HL-60 (cell line): ENCODE measurements at regions not wholly inside any gene's neighbourhood (a gene's known extent, or its start where the extent isn't known, plus 50 kb on each side); places are given as distances from the start of the nearest gene placed in this dataset.
"Not testable (repeated sequence)": the region's sequence is repeated elsewhere in the genome, so short reads cannot be mapped to it uniquely, and the experiment has no call there.

Experiments
- DNase-seq, 2 experiments: peaks; one replicate each; pipeline ENCODE4 v3.0.0-alpha.2; 2010 to 2020; ENCODE audit warnings: low read depth in 1 of 2, low spot score in 1 of 2
- H3K27ac ChIP-seq: fragments of 250-450 bp; sonication (Bioruptor Pico); replicated peaks from 2 replicates; pipeline ENCODE4 v1.5.1; 2020; ENCODE audit warnings: mild to moderate bottlenecking, moderate library complexity
- H3K27me3 ChIP-seq: fragments of 250-450 bp; sonication (Bioruptor Pico); 2 replicates; pipeline ENCODE4 v1.5.1; 2021; ENCODE audit warnings: mild to moderate bottlenecking, moderate library complexity; ENCODE audit not compliant: insufficient read depth, poor library complexity, severe bottlenecking
- H3K4me3 ChIP-seq: replicated peaks from 2 replicates; pipeline ENCODE4 v1.5.1; 2011; ENCODE audit warnings: mild to moderate bottlenecking, control low read depth, low read length; ENCODE audit not compliant: insufficient read depth
- GABPA ChIP-seq: IDR thresholded peaks from 2 replicates; pipeline ENCODE4 v1.6.1; 2012; ENCODE audit warnings: low read depth
- POLR2AphosphoS5 ChIP-seq: IDR thresholded peaks from 2 replicates; pipeline ENCODE4 v1.6.1; 2012; ENCODE audit warnings: low read depth
- SPI1 ChIP-seq: IDR thresholded peaks from 2 replicates; pipeline ENCODE4 v1.6.1; 2012; ENCODE audit warnings: low read depth, mild to moderate bottlenecking, borderline replicate concordance
- TF ChIP-seq, protein P1 (sequence below): IDR thresholded peaks from 2 replicates; pipeline ENCODE4 v1.6.1; 2012; ENCODE audit warnings: low read depth; ENCODE audit not compliant: insufficient replicate concordance
- TF ChIP-seq, protein P2 (sequence below): IDR thresholded peaks from one replicate; pipeline ENCODE4 v1.5.1; 2011; ENCODE audit warnings: low read length, control low read depth, inconsistent platforms; ENCODE audit not compliant: insufficient read depth

DNA sequence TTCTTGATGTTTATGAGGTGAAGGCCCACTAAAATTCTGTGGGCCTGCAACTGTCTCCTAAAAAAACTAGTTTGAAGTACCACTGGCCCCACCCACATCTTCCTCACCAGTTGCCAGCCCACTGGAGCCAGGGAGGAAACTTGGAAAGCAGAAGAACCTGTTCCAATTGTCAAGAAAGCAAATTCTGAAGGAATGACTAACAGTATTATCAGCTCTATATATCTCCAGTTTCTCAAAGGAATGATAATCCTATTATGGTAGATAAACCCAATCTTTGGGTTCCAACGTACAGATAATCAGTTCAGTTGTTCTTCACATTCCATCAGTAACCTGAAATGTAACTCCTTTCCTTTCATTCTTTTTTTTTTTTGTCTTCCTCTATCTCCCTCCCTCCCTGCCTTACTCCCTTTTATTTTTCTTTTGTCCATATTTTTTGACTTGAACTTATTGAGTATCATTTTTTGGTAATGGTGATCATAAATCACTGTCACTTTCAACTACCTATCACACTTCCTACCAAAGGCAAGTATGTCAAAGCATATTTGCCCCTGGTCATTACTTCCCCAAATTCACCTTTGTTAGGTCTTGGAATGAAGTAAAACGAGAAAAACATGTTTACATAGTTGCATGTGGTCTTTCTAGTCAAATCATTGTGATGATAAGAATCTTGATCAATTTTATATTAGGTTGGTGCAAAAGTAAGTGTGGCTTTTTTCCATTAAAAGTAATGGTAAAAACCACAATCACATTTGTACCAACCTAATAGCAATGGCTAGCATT is 943.4 kb downstream of the TTLL7 start:
- no peaks in the 10 kb centered on the region for H3K27me3 ChIP-seq
- TF ChIP-seq GABPA, result no peak
- TF ChIP-seq, protein P1, sequence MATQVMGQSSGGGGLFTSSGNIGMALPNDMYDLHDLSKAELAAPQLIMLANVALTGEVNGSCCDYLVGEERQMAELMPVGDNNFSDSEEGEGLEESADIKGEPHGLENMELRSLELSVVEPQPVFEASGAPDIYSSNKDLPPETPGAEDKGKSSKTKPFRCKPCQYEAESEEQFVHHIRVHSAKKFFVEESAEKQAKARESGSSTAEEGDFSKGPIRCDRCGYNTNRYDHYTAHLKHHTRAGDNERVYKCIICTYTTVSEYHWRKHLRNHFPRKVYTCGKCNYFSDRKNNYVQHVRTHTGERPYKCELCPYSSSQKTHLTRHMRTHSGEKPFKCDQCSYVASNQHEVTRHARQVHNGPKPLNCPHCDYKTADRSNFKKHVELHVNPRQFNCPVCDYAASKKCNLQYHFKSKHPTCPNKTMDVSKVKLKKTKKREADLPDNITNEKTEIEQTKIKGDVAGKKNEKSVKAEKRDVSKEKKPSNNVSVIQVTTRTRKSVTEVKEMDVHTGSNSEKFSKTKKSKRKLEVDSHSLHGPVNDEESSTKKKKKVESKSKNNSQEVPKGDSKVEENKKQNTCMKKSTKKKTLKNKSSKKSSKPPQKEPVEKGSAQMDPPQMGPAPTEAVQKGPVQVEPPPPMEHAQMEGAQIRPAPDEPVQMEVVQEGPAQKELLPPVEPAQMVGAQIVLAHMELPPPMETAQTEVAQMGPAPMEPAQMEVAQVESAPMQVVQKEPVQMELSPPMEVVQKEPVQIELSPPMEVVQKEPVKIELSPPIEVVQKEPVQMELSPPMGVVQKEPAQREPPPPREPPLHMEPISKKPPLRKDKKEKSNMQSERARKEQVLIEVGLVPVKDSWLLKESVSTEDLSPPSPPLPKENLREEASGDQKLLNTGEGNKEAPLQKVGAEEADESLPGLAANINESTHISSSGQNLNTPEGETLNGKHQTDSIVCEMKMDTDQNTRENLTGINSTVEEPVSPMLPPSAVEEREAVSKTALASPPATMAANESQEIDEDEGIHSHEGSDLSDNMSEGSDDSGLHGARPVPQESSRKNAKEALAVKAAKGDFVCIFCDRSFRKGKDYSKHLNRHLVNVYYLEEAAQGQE, result no peak
- TF ChIP-seq, protein P2, sequence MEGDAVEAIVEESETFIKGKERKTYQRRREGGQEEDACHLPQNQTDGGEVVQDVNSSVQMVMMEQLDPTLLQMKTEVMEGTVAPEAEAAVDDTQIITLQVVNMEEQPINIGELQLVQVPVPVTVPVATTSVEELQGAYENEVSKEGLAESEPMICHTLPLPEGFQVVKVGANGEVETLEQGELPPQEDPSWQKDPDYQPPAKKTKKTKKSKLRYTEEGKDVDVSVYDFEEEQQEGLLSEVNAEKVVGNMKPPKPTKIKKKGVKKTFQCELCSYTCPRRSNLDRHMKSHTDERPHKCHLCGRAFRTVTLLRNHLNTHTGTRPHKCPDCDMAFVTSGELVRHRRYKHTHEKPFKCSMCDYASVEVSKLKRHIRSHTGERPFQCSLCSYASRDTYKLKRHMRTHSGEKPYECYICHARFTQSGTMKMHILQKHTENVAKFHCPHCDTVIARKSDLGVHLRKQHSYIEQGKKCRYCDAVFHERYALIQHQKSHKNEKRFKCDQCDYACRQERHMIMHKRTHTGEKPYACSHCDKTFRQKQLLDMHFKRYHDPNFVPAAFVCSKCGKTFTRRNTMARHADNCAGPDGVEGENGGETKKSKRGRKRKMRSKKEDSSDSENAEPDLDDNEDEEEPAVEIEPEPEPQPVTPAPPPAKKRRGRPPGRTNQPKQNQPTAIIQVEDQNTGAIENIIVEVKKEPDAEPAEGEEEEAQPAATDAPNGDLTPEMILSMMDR, result no peak
- TF ChIP-seq SPI1, result no peak
- TF ChIP-seq POLR2AphosphoS5, result no peak
- H3K4me3 ChIP-seq, result no peak overlapping the region
- no peak for DNase-seq
- H3K27ac ChIP-seq, result no peak overlapping the region

DNA sequence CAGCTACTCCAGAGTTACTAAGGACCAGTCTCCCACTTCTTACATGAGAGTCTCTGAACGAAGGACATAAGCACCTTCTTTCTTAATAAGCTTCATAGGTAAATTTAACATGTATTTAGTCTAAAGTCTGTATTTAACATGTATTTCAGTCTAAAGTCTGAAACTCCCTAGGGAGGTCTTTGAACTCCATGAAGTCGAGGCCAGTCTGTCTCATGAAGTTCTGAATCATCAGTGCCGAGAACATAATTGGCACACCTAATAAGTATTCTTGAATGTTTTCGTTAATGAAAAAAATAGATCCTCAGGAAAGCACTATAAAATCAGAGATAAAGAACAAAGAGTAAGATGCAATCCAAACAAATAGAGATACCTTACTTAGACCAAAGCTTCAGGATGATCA is 945.5 kb downstream of the TTLL7 start:
- H3K27me3 ChIP-seq, result no peaks in the 10 kb centered on the region
- TF ChIP-seq SPI1 (no peak), GABPA (no peak), POLR2AphosphoS5 (no peak)
- TF ChIP-seq, protein P2, result no peak
- TF ChIP-seq, protein P1, result no peak
- DNase-seq, result no peak
- H3K4me3 ChIP-seq, result no peak overlapping the region
- H3K27ac ChIP-seq, result no peak overlapping the region

DNA sequence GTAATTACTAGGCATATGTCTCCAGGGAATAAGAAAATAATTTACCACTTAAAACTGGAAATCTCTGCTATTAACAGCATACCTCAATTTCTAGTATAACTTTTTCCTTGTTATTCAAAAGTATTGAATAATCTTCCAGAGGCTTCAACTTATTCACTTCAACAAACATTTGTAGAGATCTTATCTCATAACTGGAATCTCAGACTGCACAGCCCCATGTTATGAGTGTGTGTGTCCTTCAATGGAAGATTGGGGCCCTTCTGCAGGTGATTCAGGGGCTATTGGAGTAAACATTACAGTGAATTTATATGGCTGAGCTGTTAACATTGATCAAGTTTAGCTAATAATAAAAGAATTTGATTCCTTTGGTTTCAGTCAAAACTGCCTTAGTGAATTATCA is 946.1 kb downstream of the TTLL7 start:
- DNase-seq, result no peak
- no peak overlapping the region for H3K27ac ChIP-seq
- H3K4me3 ChIP-seq, result no peak overlapping the region
- TF ChIP-seq, protein P2, result no peak
- TF ChIP-seq POLR2AphosphoS5 (no peak), SPI1 (no peak), GABPA (no peak)
- TF ChIP-seq, protein P1, result no peak
- H3K27me3 ChIP-seq, result no peaks in the 10 kb centered on the region

DNA sequence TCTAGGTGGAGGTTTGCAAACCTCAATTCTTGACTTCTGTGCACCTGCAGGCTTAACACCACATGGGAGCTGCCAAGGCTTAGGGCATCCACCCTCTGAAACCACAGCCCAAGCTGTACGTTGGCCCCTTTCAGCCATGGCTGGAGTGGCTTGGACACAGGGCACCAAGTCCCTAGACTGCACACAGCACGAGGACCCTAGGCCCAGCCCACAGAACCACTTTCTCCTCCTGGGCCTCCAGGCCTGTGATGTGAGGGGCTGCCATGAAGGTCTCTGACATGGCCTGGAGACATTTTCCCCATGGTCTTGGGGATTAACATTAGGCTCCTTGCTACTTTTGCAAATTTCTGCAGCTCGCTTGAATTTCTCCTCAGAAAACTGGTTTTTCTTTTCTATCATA is 947.9 kb downstream of the TTLL7 start:
- DNase-seq, H3K27me3 ChIP-seq, H3K4me3 ChIP-seq, H3K27ac ChIP-seq: not testable (repeated sequence)
